Nephron progenitor cell (in vitro differentiated cells): ENCODE measurements at regions not wholly inside any gene's neighbourhood (a gene's known extent, or its start where the extent isn't known, plus 50 kb on each side); places are given as distances from the start of the nearest gene placed in this dataset.

Experiments used
- DNase-seq: peaks from one replicate; pipeline ENCODE4 v3.0.0; 2021
- H3K27ac Mint-ChIP-seq: 2 replicates; pipeline ENCODE4 v1.8.0; 2021; ENCODE audit warnings: mild to moderate bottlenecking, moderate library complexity, mixed read lengths
- H3K27me3 Mint-ChIP-seq: 2 replicates; pipeline ENCODE4 v1.8.0; 2021; ENCODE audit warnings: mild to moderate bottlenecking, low read depth, mixed read lengths; ENCODE audit not compliant: poor library complexity
- H3K36me3 Mint-ChIP-seq: 2 replicates; pipeline ENCODE4 v1.8.0; 2021; ENCODE audit warnings: low read depth, mixed read lengths
- H3K4me1 Mint-ChIP-seq: 2 replicates; pipeline ENCODE4 v1.8.0; 2021; ENCODE audit warnings: mixed read lengths
- H3K4me3 Mint-ChIP-seq: 2 replicates; pipeline ENCODE4 v1.8.0; 2021; ENCODE audit warnings: mild to moderate bottlenecking, moderate library complexity, mixed read lengths
- H3K9me3 Mint-ChIP-seq: 2 replicates; pipeline ENCODE4 v1.8.0; 2021; ENCODE audit warnings: mild to moderate bottlenecking, moderate library complexity, mixed read lengths
- TF ChIP-seq, protein P1 (sequence below): fragments of 200-600 bp; sonication (generic); IDR thresholded peaks from 2 replicates; pipeline ENCODE4 v1.5.0; 2021; ENCODE audit warnings: antibody characterized with exemption

DNA sequence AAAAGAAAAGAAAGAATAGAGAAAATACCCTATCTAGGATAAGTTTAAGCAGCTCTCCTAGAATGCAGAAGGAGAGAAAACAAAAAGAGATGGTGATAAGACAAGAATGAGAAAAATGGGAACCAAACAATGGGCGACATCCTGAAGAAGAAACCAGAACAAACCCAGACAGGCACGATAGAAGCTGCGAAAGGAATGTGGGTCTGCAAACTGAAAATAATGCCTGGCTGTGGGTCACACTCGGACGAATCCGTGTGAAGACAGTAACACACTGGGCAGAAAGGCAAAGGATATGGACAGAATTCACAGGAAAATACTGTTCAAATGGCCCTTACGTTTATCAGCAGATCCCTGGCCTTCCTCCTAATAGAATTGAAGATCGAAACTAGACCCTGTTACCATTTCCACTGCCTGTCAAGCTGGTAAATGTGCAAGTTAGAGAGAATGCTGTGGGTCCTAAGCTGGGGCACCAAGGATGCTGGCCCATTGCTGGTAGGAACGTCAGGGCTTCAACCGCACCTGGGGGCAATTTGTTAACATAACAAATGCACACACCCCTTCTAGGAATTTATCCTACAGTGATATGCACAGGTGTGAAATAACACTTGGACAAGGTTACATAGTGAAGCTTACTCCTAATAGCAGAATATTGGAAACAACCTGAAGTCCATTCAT, 117.5 kb upstream of the RFLNA start:
- Mint-ChIP-seq H3K36me3 (no peaks in the 10 kb centered on the region), H3K27ac (no peak overlapping the region), H3K9me3 (peaks cover 4% of the 10 kb centered on the region), H3K27me3 (peaks cover 28% of the 10 kb centered on the region), H3K4me1 (peaks cover 32% of the 10 kb centered on the region), H3K4me3 (no peak overlapping the region)
- no peak for DNase-seq
- TF ChIP-seq, protein P1, sequence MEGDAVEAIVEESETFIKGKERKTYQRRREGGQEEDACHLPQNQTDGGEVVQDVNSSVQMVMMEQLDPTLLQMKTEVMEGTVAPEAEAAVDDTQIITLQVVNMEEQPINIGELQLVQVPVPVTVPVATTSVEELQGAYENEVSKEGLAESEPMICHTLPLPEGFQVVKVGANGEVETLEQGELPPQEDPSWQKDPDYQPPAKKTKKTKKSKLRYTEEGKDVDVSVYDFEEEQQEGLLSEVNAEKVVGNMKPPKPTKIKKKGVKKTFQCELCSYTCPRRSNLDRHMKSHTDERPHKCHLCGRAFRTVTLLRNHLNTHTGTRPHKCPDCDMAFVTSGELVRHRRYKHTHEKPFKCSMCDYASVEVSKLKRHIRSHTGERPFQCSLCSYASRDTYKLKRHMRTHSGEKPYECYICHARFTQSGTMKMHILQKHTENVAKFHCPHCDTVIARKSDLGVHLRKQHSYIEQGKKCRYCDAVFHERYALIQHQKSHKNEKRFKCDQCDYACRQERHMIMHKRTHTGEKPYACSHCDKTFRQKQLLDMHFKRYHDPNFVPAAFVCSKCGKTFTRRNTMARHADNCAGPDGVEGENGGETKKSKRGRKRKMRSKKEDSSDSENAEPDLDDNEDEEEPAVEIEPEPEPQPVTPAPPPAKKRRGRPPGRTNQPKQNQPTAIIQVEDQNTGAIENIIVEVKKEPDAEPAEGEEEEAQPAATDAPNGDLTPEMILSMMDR = no peak

DNA sequence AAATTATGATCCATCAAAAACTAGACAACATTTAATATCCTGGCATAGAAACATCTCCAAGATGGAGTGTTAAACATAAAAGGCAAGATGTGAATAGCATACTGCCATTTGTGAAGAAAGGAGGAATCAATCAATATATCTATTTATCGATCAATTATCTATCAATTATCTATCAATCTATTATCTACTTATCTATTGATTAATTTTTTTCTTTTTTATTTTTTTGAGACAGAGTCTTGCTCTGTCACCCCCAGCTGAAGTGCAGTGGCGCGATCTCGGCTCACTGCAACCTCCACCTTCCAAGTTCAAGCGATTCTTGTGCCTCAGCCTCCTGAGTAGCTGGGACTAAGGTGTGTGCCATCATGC, 117.0 kb upstream of the RFLNA start:
- Mint-ChIP-seq H3K36me3 (no peaks in the 10 kb centered on the region), H3K27me3 (peaks cover 25% of the 10 kb centered on the region), H3K4me1 (peaks cover 37% of the 10 kb centered on the region), H3K9me3 (peaks cover 4% of the 10 kb centered on the region), H3K27ac (no peak overlapping the region), H3K4me3 (no peak overlapping the region)
- TF ChIP-seq, protein P1 = no peak
- no peak for DNase-seq

DNA sequence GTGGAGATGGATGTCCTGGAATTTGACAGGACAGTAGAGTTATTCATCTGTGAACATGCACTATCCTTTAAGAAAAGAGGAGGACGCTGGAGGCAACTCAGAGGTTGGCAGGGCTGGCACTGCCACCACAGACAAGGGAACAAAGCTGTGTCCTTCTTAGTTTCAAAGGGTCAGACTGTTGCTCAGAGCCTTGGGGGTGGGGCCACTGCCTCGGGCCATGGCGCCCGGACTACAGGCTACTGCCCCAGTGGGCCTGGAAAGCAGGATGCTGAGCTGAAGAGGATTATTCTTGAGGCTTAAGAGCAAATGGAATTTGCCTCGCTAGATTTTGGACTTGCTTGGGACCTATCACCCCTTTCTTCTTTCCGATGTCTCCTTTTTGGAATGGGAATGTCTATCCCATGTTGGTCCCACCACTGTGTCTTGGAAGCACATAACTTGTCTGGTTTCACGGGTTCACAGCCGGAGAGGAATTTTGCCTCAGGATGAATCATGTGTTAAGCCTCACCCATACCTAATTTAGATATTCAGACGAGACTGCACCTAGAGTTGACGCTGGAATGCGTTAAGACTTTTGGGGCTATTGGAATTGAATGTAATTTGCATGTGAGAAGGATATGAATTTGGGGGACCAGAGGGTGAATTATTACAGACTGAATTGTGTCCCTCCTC, 114.8 kb upstream of the RFLNA start:
- Mint-ChIP-seq H3K27ac (no peak overlapping the region), H3K9me3 (peaks cover 4% of the 10 kb centered on the region), H3K4me1 (peaks cover 46% of the 10 kb centered on the region), H3K4me3 (no peak overlapping the region), H3K27me3 (peaks cover 35% of the 10 kb centered on the region), H3K36me3 (no peaks in the 10 kb centered on the region)
- TF ChIP-seq, protein P1 = no peak
- no peak for DNase-seq

DNA sequence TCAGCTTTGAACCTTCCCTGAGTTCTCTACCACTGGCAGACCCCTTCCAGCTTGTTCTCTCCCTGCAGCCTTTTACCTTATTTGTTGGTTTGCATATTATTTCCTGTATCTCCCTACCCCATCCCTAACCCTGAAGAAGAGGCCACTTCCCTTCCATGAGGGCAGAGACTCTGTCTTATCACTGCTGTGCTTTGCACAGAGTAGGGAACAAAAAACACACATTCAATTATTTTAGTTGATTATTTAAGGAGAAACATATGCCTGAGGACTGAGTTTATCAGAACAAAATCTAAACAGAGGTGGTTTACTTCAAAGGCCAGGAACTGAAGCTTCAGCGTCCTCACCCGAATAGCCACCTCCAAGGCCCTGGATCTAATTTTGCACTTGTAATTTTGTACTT, 111.7 kb upstream of the RFLNA start:
- Mint-ChIP-seq H3K27ac (no peak overlapping the region), H3K27me3 (peaks cover 27% of the 10 kb centered on the region), H3K4me1 (peaks cover 66% of the 10 kb centered on the region), H3K36me3 (no peaks in the 10 kb centered on the region), H3K9me3 (peaks cover 4% of the 10 kb centered on the region), H3K4me3 (no peak overlapping the region)
- TF ChIP-seq, protein P1 = no peak
- DNase-seq = no peak

DNA sequence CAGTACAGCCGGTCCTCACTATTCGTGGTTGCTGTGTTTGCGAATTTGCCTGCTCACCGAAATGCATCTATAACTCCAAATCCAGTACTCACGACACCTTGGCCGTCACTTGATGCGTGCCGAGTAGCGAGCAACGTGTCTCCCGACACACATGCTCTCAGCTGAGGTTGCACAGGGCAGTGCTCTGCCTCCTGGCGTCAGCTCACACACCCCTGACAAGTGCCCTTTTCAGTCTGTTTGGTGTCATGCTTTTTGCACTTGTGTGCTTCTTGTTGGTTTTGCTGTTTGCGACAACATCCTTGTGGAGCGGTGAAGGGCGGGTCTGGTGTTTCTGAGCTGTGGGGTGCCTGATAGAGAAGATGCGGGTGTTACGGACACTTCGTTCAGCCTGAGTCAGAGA, 110.4 kb upstream of the RFLNA start:
- Mint-ChIP-seq H3K4me3 (no peak overlapping the region), H3K27ac (no peak overlapping the region), H3K9me3 (no peaks in the 10 kb centered on the region), H3K27me3 (peaks cover 20% of the 10 kb centered on the region), H3K4me1 (peaks cover 79% of the 10 kb centered on the region), H3K36me3 (no peaks in the 10 kb centered on the region)
- TF ChIP-seq, protein P1 = no peak
- DNase-seq = no peak
